ENCODE measurements at regions not wholly inside any gene's neighbourhood (a gene's known extent, or its start where the extent isn't known, plus 50 kb on each side); places are given as distances from the start of the nearest gene placed in this dataset.
A peak's percentile ranks its signal among the peaks of the same experiment; 100 is the strongest.

GRCh38 chr3:68057637-68058320, 403.4 kb upstream of the SUCLG2 start:
- peak; percentile 19 to 35 for DNase-seq (ENCODE audit: low read depth in 2 of 2)

DNA sequence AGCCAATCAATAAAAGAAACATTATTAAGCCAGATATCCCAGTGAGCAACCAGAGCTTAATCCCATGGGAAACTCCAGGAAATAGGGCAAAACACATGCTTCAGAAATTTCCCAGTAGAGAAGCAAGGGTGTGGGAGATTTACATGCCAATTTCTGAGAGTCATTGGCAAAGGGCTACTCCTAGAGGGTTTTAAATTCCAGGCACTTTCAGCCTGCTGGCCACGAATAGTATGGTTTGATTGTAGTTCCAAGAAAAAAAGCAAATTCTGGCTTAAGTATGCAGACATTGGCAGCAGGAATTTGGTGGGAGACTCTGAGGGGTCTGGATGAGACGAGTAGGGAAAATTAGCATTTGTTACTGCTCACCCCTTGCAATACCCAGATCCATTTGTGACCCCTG, 402.1 kb upstream of the SUCLG2 start:
- DNase-seq (ENCODE audit: low read depth in 2 of 2), result no peak

GRCh38 chr3:68055215-68055614, 400.8 kb upstream of the SUCLG2 start:
- DNase-seq (ENCODE audit: low read depth in 2 of 2), result no peak

GRCh38 chr3:68049776-68050175, 395.4 kb upstream of the SUCLG2 start:
- DNase-seq (ENCODE audit: low read depth in 2 of 2), result no peak

GRCh38 chr3:68045976-68046375, 391.6 kb upstream of the SUCLG2 start:
- no peak for DNase-seq (ENCODE audit: low read depth in 2 of 2)

DNA sequence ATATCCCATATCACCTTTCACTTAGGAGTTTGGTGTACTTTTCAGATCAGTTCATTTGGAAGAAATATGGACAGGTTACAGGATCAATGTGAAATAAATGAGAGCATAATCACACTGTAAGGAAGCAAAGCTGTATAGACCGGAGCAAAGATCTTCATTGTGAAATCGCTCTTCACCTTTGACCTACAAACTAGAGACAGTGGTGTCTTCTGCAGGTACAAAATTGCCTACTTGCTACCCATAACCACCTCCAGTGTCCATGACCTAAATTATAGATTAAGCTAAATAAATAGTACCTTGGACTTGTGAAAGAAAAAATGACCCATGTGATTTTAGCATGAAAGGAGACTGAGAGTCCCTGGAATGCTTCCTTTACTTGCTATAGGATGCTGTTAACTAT, 379.5 kb upstream of the SUCLG2 start:
- no peak for DNase-seq (ENCODE audit: low read depth in 2 of 2)

- DNase-seq (ENCODE audit: low read depth in 2 of 2), result no peak
Observed at GRCh38 chr3:68032209-68032608, 377.8 kb upstream of the SUCLG2 start.

GRCh38 chr3:68025189-68025588, 370.8 kb upstream of the SUCLG2 start:
- no peak for DNase-seq (ENCODE audit: low read depth in 2 of 2)

- DNase-seq (ENCODE audit: low read depth in 2 of 2), result no peak
Observed at GRCh38 chr3:68019876-68020275, 365.5 kb upstream of the SUCLG2 start.

GRCh38 chr3:68018275-68018674, 363.9 kb upstream of the SUCLG2 start:
- DNase-seq (ENCODE audit: low read depth in 2 of 2), result no peak

DNA sequence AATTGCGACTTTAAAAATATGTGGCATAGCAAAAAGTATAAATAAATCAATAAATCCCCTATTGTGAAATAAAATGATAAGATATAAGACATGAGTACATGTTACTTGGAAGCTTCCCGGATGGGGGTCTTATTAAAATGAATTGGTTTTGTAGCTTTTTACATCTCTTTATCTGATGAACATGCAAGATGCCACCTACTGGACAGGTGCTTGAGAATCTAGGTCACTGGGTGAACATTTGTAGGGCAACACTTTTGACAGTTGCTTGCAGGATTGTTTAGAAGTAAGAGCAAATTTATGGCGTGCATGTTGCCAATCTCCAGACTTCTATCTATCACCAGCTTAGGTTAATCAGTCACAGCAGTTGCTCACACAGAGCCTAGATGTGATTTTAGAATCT, 362.7 kb upstream of the SUCLG2 start:
- no peak for DNase-seq (ENCODE audit: low read depth in 2 of 2)

DNA sequence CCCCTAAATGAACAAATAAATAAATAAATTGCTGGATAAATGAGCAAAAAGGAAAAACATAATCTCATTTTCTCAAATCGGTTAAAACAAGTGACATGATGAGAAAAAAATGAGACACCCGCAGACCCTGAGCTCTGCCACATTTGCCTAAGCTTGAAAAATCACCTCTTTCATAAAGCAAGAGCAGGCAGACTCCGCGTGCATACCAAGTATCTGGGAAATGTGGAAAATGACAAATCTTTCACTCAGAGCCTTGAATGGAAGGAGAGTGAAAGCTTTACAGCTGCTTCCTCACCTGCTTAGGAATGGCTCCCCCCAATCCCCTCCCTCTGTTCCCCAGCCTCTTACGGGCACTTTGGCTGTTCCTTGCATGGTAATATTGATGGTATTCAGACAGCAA, 355.5 kb upstream of the SUCLG2 start:
- DNase-seq (ENCODE audit: low read depth in 2 of 2), result no peak

GRCh38 chr3:68007621-68008226, 353.3 kb upstream of the SUCLG2 start:
- DNase-seq (ENCODE audit: low read depth in 2 of 2), result peak in 1 of 2 donors; percentile 6

- DNase-seq (ENCODE audit: low read depth in 2 of 2), result no peak
Observed at GRCh38 chr3:68006646-68007045, 352.2 kb upstream of the SUCLG2 start.

DNA sequence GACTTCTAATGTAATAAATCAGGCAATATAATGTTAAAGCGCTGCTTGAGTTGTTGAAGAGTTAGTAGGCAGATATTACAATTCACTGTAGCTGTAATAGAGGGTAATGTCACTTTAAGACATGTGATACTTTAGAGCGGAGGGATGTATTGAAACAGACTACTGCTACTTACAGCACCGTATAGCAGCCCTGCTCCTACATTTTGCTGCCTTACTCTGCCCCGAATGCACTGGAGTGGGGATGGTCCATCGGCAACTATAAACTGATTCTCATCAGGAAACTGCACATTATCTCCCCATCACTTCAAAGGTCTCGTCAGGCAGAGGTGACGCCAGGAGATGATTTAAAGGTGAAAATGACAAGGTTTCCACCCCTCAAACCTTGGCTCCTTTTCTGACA, 349.7 kb upstream of the SUCLG2 start:
- DNase-seq (ENCODE audit: low read depth in 2 of 2), result no peak

- DNase-seq (ENCODE audit: low read depth in 2 of 2), result no peak
Observed at GRCh38 chr3:67998281-67998680, 343.9 kb upstream of the SUCLG2 start.

GRCh38 chr3:67995206-67995605, 340.8 kb upstream of the SUCLG2 start:
- no peak for DNase-seq (ENCODE audit: low read depth in 2 of 2)

GRCh38 chr3:67986706-67987105, 332.3 kb upstream of the SUCLG2 start:
- no peak for DNase-seq (ENCODE audit: low read depth in 2 of 2)

DNA sequence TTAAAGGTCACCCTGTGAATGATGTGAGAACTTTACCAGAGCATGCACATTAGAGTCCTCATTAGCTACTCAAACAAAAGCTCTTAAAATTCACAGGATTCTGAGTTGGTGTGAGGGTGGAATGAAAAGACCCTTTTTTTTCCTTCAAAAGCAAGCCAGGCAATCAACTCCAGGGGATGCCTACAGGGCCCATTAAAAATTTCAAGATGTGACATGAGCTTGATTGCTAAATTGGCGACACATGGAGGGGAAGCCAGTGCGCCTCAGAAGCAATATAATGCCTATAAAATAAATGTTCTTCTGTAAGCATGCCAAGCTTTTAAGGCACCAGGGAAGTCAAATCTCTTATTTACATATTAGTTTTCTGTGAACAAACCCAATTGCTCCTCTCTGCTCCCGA, 328.8 kb upstream of the SUCLG2 start:
- DNase-seq (ENCODE audit: low read depth in 2 of 2), result no peak

GRCh38 chr3:67981077-67981476, 326.7 kb upstream of the SUCLG2 start:
- no peak for DNase-seq (ENCODE audit: low read depth in 2 of 2)

- DNase-seq (ENCODE audit: low read depth in 2 of 2), result no peak
Observed at GRCh38 chr3:67979342-67979741, 324.9 kb upstream of the SUCLG2 start.

DNA sequence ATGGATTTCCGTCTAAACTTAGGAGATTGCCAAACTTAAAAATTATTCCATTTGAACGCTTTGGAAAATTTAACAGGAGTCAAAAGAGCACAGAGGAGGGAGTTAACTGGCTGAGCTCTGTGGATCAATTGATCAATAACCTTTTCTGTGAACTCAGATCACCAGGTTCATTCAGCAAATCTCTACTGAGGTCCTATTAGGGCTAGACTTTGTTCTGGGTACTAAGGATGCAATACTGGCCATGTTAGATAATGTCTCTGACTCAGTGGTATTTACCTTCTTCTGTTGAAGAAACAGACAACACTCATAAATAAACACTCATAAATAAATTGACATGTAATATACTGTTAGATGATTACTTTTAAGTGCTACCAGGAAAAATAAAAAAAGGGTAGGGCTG, 323.4 kb upstream of the SUCLG2 start:
- DNase-seq (ENCODE audit: low read depth in 2 of 2), result no peak

- DNase-seq (ENCODE audit: low read depth in 2 of 2), result no peak
Observed at GRCh38 chr3:67976663-67977062, 322.3 kb upstream of the SUCLG2 start.

GRCh38 chr3:67964596-67964995, 310.2 kb upstream of the SUCLG2 start:
- DNase-seq (ENCODE audit: low read depth in 2 of 2), result no peak

All from activated CD4-positive, alpha-beta T cell treated with anti-CD3 and anti-CD28 coated beads for 24 hours (primary cell).